ENCODE measurements at regions not wholly inside any gene's neighbourhood (a gene's known extent, or its start where the extent isn't known, plus 50 kb on each side); places are given as distances from the start of the nearest gene placed in this dataset.

GRCh38 chr1:222911866-222912265, 97.0 kb downstream of the DISP1 start:
- no peak for TF ChIP-seq CTCF (IDR thresholded peaks at IDR 0.05)
- Histone ChIP-seq H3K27ac (no peak overlapping the region), H3K4me1 (peaks cover 0 to 14% of the 10 kb centered on the region in 2 donors), H3K9me3 (peaks cover 0 to 9% of the 10 kb centered on the region in 2 donors), H3K4me3 (no peak overlapping the region), H3K27me3 (no peaks in the 10 kb centered on the region), H3K36me3 (no peaks in the 10 kb centered on the region)
- DNase-seq (ENCODE audit: low spot score), result no peak

- DNase-seq (ENCODE audit: low spot score), result no peak
- no peaks in the 10 kb centered on the region for H3K36me3 ChIP-seq
- H3K4me3 ChIP-seq, result no peak overlapping the region
- H3K27ac ChIP-seq, result no peak overlapping the region
- peaks cover 0 to 16% of the 10 kb centered on the region in 2 donors for H3K9me3 ChIP-seq
- peaks cover 0 to 14% of the 10 kb centered on the region in 2 donors for H3K4me1 ChIP-seq
- TF ChIP-seq CTCF (IDR thresholded peaks at IDR 0.05), result no peak
- H3K27me3 ChIP-seq, result no peaks in the 10 kb centered on the region
These were observed 97.9 kb downstream of the DISP1 start for GRCh38 chr1:222912730-222913129.

- peaks cover 0 to 16% of the 10 kb centered on the region in 2 donors for H3K9me3 ChIP-seq
- H3K27me3 ChIP-seq, result no peaks in the 10 kb centered on the region
- DNase-seq (ENCODE audit: low spot score), result no peak
- no peak for TF ChIP-seq CTCF (IDR thresholded peaks at IDR 0.05)
- H3K4me3 ChIP-seq, result no peak overlapping the region
- peaks cover 0 to 7% of the 10 kb centered on the region in 2 donors for H3K4me1 ChIP-seq
- H3K36me3 ChIP-seq, result no peaks in the 10 kb centered on the region
- no peak overlapping the region for H3K27ac ChIP-seq
These were observed 100.2 kb downstream of the DISP1 start for GRCh38 chr1:222914861-222915632.

GRCh38 chr1:222916100-222916499, 101.3 kb downstream of the DISP1 start:
- H3K27me3 ChIP-seq, result no peaks in the 10 kb centered on the region
- H3K4me3 ChIP-seq, result no peak overlapping the region
- peaks cover 0 to 16% of the 10 kb centered on the region in 2 donors for H3K9me3 ChIP-seq
- peaks cover 0 to 7% of the 10 kb centered on the region in 2 donors for H3K4me1 ChIP-seq
- no peak for DNase-seq (ENCODE audit: low spot score)
- TF ChIP-seq CTCF (IDR thresholded peaks at IDR 0.05), result no peak
- no peak overlapping the region for H3K27ac ChIP-seq
- H3K36me3 ChIP-seq, result no peaks in the 10 kb centered on the region

GRCh38 chr1:222918801-222919477, 104.1 kb downstream of the DISP1 start:
- no peak for DNase-seq (ENCODE audit: low spot score)
- Histone ChIP-seq H3K27ac (no peak overlapping the region), H3K4me1 (peaks cover 0 to 13% of the 10 kb centered on the region in 2 donors), H3K4me3 (no peak overlapping the region), H3K27me3 (no peaks in the 10 kb centered on the region), H3K36me3 (no peaks in the 10 kb centered on the region), H3K9me3 (peaks cover 0 to 16% of the 10 kb centered on the region in 2 donors)
- TF ChIP-seq CTCF (IDR thresholded peaks at IDR 0.05), result no peak
